A673 (cell line): ENCODE measurements at regions not wholly inside any gene's neighbourhood (a gene's known extent, or its start where the extent isn't known, plus 50 kb on each side); places are given as distances from the start of the nearest gene placed in this dataset.
"Not testable (repeated sequence)": the region's sequence is repeated elsewhere in the genome, so short reads cannot be mapped to it uniquely, and the experiment has no call there.

Experiments
- EZH2 ChIP-seq: fragments of 200-600 bp; sonication (generic); IDR thresholded peaks from 2 replicates; pipeline ENCODE4 v1.6.1; 2017; ENCODE audit warnings: borderline replicate concordance, low read depth, mild to moderate bottlenecking, mixed read lengths, antibody characterized with exemption, low read length; ENCODE audit not compliant: poor library complexity, severe bottlenecking
- TF ChIP-seq, protein P1 (sequence below): fragments of 300-800, 200-600 bp; sonication (generic); conservative IDR thresholded peaks from 2 replicates; pipeline ENCODE4 v1.5.1; 2017; ENCODE audit warnings: low read depth, mild to moderate bottlenecking, antibody characterized with exemption, low read length, moderate library complexity, mixed read lengths

- TF ChIP-seq, protein P1, sequence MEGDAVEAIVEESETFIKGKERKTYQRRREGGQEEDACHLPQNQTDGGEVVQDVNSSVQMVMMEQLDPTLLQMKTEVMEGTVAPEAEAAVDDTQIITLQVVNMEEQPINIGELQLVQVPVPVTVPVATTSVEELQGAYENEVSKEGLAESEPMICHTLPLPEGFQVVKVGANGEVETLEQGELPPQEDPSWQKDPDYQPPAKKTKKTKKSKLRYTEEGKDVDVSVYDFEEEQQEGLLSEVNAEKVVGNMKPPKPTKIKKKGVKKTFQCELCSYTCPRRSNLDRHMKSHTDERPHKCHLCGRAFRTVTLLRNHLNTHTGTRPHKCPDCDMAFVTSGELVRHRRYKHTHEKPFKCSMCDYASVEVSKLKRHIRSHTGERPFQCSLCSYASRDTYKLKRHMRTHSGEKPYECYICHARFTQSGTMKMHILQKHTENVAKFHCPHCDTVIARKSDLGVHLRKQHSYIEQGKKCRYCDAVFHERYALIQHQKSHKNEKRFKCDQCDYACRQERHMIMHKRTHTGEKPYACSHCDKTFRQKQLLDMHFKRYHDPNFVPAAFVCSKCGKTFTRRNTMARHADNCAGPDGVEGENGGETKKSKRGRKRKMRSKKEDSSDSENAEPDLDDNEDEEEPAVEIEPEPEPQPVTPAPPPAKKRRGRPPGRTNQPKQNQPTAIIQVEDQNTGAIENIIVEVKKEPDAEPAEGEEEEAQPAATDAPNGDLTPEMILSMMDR = not testable (repeated sequence)
- TF ChIP-seq EZH2 = not testable (repeated sequence)
Observed at GRCh38 chr9:63318093-63318492, 1966.9 kb downstream of the FOXD4L5 start.
